ENCODE measurements at regions not wholly inside any gene's neighbourhood (a gene's known extent, or its start where the extent isn't known, plus 50 kb on each side); places are given as distances from the start of the nearest gene placed in this dataset.

- H3K9ac ChIP-seq (ENCODE audit: low read length in 3 of 3): no peak overlapping the region
- no peaks in the 10 kb centered on the region for H3K36me3 ChIP-seq (ENCODE audit: control insufficient read depth in 2 of 3, insufficient read depth in 3 of 3, low read length in 3 of 3)
- no peaks in the 10 kb centered on the region for H3K9me3 ChIP-seq (ENCODE audit: control insufficient read depth in 2 of 3, insufficient read depth in 1 of 3, low read length in 3 of 3)
- no peak for DNase-seq
- H3K4me1 ChIP-seq (ENCODE audit: control insufficient read depth in 2 of 3, insufficient read depth in 2 of 3, low read depth in 1 of 3, low read length in 3 of 3): peaks cover 0 to 4% (median 0%) of the 10 kb centered on the region in 3 donors
- H3K27ac ChIP-seq (ENCODE audit: low read depth in 2 of 2, low read length in 2 of 2): no peak overlapping the region
- H3K4me3 ChIP-seq (ENCODE audit: low read length in 3 of 3): no peak overlapping the region
- FAIRE-seq: no peak
- no peaks in the 10 kb centered on the region for H3K27me3 ChIP-seq (ENCODE audit: control insufficient read depth, insufficient read depth, low read length)
- TF ChIP-seq, protein P1, sequence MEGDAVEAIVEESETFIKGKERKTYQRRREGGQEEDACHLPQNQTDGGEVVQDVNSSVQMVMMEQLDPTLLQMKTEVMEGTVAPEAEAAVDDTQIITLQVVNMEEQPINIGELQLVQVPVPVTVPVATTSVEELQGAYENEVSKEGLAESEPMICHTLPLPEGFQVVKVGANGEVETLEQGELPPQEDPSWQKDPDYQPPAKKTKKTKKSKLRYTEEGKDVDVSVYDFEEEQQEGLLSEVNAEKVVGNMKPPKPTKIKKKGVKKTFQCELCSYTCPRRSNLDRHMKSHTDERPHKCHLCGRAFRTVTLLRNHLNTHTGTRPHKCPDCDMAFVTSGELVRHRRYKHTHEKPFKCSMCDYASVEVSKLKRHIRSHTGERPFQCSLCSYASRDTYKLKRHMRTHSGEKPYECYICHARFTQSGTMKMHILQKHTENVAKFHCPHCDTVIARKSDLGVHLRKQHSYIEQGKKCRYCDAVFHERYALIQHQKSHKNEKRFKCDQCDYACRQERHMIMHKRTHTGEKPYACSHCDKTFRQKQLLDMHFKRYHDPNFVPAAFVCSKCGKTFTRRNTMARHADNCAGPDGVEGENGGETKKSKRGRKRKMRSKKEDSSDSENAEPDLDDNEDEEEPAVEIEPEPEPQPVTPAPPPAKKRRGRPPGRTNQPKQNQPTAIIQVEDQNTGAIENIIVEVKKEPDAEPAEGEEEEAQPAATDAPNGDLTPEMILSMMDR (IDR thresholded peaks at IDR 0.05; ENCODE audit: borderline replicate concordance, extremely low read depth, insufficient read depth): no peak
- intact Hi-C loops (cut with DNase I): no loop called here
Measured at GRCh38 chr18:8977701-8978100, 124.8 kb upstream of the NDUFV2 start.

DNA sequence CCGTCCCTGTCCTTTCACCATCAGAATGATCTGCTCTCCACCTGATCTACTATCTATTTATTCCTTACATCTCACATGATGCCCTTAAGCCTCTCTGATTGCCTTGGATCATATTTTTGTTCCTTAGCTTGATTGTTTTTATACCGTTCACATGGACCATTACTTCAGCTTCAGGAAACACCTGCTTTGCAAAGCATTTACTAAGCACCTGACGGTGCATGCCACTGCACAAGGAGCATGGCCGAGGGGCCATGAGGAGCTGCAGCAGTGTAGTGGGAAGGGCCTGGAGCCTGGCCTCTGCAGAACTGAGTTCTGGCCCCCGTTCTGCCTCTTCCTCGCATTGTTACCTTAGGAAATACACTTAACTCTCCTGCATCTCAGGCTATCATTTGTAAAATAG is 124.1 kb upstream of the NDUFV2 start:
- Histone ChIP-seq H3K4me1 (ENCODE audit: control insufficient read depth in 2 of 3, insufficient read depth in 2 of 3, low read depth in 1 of 3, low read length in 3 of 3) (peaks cover 0 to 5% (median 0%) of the 10 kb centered on the region in 3 donors), H3K27me3 (ENCODE audit: control insufficient read depth, insufficient read depth, low read length) (no peaks in the 10 kb centered on the region), H3K9ac (ENCODE audit: low read length in 3 of 3) (no peak overlapping the region), H3K27ac (ENCODE audit: low read depth in 2 of 2, low read length in 2 of 2) (no peak overlapping the region), H3K4me3 (ENCODE audit: low read length in 3 of 3) (no peak overlapping the region), H3K9me3 (ENCODE audit: control insufficient read depth in 2 of 3, insufficient read depth in 1 of 3, low read length in 3 of 3) (no peaks in the 10 kb centered on the region), H3K36me3 (ENCODE audit: control insufficient read depth in 2 of 3, insufficient read depth in 3 of 3, low read length in 3 of 3) (no peaks in the 10 kb centered on the region)
- intact Hi-C loops (cut with DNase I): no loop called here
- peak in 3 of 5 donors; percentile 47 to 73 (median 71) for DNase-seq
- no peak for FAIRE-seq
- TF ChIP-seq, protein P1 (IDR thresholded peaks at IDR 0.05; ENCODE audit: borderline replicate concordance, extremely low read depth, insufficient read depth): no peak

DNA sequence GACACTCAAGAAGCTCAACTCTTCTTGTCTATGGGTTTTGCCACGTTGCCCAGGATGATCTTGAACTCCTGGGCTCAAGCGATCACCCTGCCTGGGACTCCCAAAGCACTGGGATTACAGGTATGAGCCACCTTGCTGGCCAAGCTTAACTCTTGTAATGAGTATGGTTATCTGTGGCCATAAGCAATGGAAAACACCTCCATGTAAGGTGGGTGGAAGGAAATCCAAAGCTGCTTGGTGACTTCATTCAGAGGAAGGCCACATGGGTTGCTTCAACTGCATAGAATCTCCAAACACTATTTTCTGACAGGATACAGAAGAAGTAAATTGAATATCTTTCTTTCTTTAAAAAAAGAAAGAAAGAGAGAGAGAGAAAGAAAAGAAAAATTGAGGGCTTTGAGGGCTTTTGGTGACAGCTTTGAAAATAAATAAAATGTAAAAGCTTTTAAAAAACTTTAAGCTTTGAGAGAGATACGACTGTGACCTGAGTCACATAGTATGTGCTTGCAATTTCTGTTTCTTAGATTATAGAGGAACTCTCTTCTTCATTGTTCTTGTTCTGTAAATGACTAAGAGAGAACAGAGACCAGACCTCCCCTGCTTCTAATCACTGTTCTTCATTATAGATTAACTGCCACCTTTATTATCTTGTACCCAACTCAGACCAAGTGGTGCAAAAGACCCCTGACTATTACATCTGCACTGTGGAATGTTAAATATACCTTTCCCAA is 123.1 kb upstream of the NDUFV2 start:
- H3K36me3 ChIP-seq (ENCODE audit: control insufficient read depth in 2 of 3, insufficient read depth in 3 of 3, low read length in 3 of 3): no peaks in the 10 kb centered on the region
- no peak for FAIRE-seq
- intact Hi-C loops (cut with DNase I): no loop called here
- H3K27ac ChIP-seq (ENCODE audit: low read depth in 2 of 2, low read length in 2 of 2): no peak overlapping the region
- H3K4me3 ChIP-seq (ENCODE audit: low read length in 3 of 3): no peak overlapping the region
- no peak for DNase-seq
- no peak overlapping the region for H3K9ac ChIP-seq (ENCODE audit: low read length in 3 of 3)
- no peaks in the 10 kb centered on the region for H3K9me3 ChIP-seq (ENCODE audit: control insufficient read depth in 2 of 3, insufficient read depth in 1 of 3, low read length in 3 of 3)
- TF ChIP-seq, protein P1 (IDR thresholded peaks at IDR 0.05; ENCODE audit: borderline replicate concordance, extremely low read depth, insufficient read depth): no peak
- H3K27me3 ChIP-seq (ENCODE audit: control insufficient read depth, insufficient read depth, low read length): no peaks in the 10 kb centered on the region
- peaks cover 0 to 5% (median 0%) of the 10 kb centered on the region in 3 donors for H3K4me1 ChIP-seq (ENCODE audit: control insufficient read depth in 2 of 3, insufficient read depth in 2 of 3, low read depth in 1 of 3, low read length in 3 of 3)
